ENCODE measurements at regions not wholly inside any gene's neighbourhood (a gene's known extent, or its start where the extent isn't known, plus 50 kb on each side); places are given as distances from the start of the nearest gene placed in this dataset.

DNA sequence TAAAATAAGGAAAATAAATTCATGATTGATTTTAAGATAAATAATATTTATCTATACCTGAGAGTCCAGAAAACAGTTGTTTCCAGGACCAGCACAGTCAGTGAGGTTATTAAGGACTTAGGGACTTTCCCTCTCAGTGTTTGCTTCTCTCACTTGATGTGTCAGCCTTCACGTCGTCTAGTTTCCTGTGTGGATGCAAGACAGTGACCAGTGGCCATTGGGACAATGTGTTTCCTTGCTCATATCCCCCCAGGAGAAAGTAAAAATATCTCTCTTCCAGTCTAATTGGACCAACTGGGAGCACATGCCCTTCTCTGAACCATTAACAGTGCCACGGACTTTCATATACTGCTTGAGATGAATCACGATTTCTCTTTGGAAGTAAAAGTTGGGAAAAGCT, 157.8 kb upstream of the CTNNB1 start:
- peak; percentile 69 for DNase-seq (ENCODE audit: low spot score)

DNA sequence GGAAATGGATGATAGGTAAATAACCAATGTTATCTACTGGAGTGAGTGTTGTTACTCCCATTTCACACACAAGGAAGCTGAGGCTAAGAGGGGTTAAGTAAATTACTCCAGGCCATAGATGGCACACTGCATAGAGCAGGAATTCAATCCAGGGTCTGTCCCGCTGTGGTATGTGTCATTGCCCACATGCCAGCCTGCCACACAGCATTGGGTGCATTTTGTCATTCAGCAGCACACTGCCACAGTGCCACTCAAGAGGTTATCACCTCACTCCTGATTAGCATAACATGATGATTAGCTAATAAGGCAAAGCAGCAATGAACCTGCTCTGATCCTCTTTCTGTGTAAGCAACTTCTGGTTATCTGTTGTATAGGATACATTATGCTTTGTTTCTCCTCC, 157.4 kb upstream of the CTNNB1 start:
- no peak for DNase-seq (ENCODE audit: low spot score)

GRCh38 chr3:41044523-41044922, 154.8 kb upstream of the CTNNB1 start:
- no peak for DNase-seq (ENCODE audit: low spot score)

DNA sequence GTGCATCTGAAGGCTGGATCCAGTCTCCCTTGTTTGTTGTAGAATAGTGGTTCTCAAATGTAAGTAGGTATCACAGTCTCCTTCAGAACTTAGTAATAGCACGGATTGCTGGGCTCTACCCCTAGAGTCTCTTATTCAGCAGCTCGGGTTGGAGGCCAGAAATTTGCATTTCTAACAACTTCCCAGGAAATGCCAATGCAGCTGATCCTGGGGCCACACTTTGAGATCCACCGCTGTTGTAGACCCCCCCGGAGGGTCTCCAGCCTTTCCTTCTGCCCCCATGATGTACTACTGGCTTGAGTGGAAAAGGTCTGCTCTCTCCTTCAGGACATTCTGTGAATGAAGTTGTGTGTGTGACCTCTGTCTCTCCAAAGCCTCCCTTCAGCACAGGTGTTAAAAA, 153.8 kb upstream of the CTNNB1 start:
- DNase-seq (ENCODE audit: low spot score), result no peak

DNA sequence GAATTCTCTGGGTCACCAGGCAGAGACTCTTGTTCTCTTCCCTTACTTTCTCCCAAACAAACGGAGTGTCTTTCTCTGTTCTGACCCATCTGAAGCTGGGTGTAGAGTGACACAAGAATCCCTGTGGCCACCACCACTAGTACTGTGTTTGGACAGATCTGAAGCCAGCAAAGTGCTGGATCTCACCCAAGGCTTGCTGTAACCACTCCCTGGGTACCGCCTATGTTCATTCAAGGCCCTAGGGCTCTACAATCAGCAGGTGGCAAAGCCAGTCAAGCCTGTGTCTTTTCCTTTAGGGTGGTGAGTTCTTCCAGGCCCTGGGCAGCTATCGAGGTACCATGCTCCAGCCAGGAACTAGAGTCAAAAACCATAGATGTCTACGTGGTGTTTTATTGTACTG, 149.2 kb upstream of the CTNNB1 start:
- DNase-seq (ENCODE audit: low spot score), result no peak

DNA sequence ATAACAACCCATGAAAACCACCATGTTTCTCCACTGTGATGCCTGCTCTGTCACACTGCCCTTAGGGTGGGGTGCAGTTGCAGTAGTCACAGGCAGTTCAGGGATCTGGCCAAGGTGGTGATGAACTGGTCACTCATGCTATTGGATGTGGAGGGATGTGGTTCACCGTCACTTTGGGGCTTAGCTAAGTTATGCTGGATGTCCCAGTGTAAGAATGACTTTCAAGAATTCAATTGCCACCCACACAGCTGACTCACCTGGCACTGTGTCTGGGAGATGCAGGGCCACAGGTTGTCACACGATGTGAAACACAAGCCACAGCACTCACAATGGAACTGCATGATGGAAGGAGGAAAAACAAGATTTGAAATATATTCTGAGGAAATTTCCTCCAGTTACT, 146.1 kb upstream of the CTNNB1 start:
- DNase-seq (ENCODE audit: low spot score), result no peak

- no peak for DNase-seq (ENCODE audit: low spot score)
These were observed 139.2 kb upstream of the CTNNB1 start for GRCh38 chr3:41060106-41060505.

- no peak for DNase-seq (ENCODE audit: low spot score)
These were observed 135.2 kb upstream of the CTNNB1 start for GRCh38 chr3:41064070-41064469.

DNA sequence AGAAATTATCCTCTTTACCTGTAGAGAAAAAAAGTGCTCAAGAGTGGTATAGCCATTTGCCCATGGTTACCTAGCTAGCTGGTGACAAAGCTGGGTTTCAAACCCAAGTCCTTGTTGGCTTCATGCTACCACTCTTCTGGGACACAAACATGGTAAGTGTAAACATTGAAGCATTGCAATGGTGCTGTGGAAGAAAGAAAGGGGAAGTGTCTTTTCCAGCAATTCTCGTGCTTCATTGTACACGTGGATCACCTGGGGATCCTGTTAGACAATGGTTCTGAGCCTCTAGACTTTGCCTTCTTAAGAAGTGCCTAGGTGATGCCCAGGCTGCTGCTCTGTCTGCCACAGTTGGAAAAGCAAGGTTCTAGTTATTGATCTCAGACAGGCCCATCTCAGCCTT, 134.8 kb upstream of the CTNNB1 start:
- DNase-seq (ENCODE audit: low spot score), result no peak

DNA sequence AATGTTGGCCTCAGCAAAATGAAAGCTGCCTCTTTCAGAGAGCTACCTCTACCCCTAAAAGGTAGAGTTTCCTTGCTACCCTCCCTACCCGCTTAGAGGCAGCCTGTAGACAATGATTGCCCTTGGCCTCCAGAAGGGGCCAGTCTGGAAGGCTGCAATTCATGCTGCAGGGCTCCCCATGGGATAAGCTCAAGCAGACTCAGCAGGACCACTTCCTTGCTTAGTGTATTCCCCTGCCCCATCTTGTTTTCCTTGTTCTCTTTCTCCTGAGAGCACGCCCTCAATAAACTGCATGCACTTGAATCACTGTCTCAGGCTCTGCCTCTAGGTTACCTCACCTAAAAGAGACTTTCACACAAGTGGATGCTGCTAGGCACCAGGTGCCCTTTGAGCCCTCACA, 134.0 kb upstream of the CTNNB1 start:
- no peak for DNase-seq (ENCODE audit: low spot score)

- DNase-seq (ENCODE audit: low spot score), result no peak
These were observed 126.1 kb upstream of the CTNNB1 start for GRCh38 chr3:41073190-41073589.

DNA sequence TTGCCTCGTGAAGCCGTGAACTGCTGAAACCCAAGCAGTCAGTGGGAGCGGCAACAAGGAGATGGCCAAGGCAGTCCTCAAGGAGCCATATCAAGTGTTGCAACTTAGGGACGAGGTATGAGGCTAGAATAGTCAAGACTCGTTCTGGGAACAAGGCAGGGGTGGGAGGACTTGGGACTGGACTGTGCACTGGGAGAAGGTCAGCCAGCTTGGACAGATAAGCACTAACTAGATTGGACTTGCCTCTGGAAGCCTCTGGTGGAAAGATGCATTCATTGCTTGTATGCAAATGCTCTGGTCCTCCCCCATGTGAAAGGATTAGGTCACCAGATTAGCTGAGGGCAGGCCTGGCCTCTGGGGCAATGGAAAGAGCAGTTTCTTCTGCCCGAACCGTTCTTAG, 123.3 kb upstream of the CTNNB1 start:
- no peak for DNase-seq (ENCODE audit: low spot score)

GRCh38 chr3:41076399-41076798, 122.9 kb upstream of the CTNNB1 start:
- no peak for DNase-seq (ENCODE audit: low spot score)

DNA sequence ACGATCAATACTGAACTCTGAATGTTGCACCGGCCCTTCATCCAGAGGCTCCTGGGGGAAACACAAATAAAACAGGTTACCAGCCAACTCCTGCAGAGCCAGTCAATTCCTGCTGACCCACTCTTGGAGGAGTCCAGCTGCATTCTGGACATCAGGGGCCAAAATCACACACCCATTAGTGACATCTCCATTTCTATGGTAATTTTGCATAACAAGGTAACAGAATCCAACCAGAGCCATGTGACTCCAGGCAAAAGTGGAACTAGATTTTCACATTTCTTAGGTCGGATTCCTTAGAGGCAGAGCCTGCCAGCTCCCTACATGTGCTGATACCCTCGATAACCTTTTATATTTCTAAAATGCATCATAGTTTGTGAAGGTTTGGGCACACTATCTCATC, 119.2 kb upstream of the CTNNB1 start:
- DNase-seq (ENCODE audit: low spot score), result no peak

- no peak for DNase-seq (ENCODE audit: low spot score)
These were observed 110.4 kb upstream of the CTNNB1 start for GRCh38 chr3:41088882-41089281.

- no peak for DNase-seq (ENCODE audit: low spot score)
These were observed 109.7 kb upstream of the CTNNB1 start for GRCh38 chr3:41089566-41089965.

DNA sequence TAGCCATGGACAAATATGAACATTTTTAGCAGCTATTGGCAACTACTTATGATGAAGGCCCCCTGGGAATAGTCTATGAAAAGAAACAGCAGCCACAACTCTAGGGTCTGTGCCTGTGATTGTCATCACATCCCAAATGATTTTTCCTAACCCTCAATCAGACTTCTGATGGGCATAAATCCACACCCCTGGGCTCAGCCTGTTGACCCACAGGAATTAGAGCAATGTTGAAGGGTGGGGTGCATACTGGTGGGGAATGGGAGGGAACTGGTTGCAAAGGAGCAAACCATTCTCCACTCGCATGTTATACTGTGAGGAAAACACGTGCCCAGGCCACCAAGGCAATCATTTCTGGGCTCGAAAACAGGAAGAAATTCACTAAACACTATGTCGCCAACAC, 106.5 kb upstream of the CTNNB1 start:
- DNase-seq (ENCODE audit: low spot score), result no peak

DNA sequence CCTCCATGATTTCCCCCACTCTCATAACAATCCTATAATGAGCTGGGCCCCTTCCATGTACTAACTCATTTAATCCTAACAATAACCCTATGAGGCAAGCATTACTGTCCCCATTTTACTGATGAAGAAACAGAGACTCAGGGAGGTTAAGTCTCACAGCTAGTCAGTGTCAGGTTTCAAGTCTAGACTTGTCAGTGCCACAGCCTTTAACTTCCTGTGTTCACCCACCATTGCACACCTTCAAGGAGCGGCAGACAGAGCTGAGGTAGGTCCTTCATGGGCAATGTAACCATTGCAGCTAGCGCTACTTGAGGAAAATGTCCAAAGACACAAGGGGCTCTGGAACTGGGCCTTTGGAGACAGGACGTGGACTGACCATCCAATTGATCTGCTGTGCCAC, 105.8 kb upstream of the CTNNB1 start:
- DNase-seq (ENCODE audit: low spot score), result no peak

DNA sequence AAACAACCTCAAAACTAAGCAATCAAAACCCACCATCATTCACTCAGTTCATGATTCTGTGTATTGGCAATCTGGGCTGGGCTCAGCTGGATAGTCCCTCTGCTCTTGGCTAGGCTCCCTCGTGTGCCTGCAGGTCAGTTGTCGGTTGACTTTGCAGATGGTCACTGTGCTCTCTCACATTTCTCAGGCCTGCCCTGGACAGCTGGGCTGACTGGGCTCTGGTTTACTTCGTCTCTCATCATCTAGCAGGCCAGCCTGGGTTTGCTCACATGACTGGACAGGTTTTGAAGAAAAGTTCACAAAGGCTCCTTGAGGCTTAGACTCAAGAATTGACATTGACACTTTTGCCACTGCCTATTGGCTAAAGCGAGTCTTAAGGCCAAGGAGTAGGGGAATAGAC, 105.0 kb upstream of the CTNNB1 start:
- DNase-seq (ENCODE audit: low spot score), result no peak

DNA sequence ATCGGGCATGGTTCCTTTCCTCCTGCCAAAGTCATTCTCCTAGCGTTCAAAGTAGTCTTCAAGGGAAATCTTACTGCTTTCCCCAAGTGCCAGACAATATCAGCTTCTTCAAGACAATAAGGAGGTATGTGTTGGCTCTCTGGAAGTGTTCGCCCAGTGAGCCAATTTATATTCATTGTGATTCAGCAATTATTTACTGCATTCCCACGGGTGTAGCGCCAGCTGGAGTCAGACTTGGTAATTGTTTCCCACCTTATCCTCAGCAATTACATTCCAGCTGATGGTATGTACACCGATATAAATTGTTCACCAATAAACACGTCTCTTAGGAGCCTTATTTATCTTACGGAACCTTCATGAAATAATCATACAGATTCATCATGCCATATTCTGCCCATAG, 103.6 kb upstream of the CTNNB1 start:
- DNase-seq (ENCODE audit: low spot score), result no peak

- DNase-seq (ENCODE audit: low spot score), result no peak
These were observed 101.3 kb upstream of the CTNNB1 start for GRCh38 chr3:41097896-41098496.

GRCh38 chr3:41101231-41101630, 98.1 kb upstream of the CTNNB1 start:
- DNase-seq (ENCODE audit: low spot score), result no peak

GRCh38 chr3:41102053-41102556, 97.2 kb upstream of the CTNNB1 start:
- peak; percentile 10 for DNase-seq (ENCODE audit: low spot score)

DNA sequence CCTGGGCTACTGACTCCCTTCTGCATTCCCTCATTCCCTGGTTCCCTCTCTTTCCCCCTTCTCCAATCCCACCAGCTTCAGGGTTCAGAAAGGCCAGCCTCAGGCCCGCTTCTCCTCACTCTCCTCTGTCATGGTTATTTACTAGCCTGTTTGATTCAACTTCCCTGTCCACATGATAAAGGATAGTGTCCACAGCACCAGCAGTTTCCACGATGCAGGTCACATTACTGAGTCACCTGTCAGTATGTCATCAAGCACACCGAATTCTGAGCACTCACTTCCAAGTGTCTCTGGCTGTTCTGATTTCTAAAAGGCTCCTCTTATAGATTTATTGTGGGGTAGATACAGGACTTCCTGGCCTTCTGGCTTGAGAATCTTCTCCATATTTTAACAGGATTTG, 96.6 kb upstream of the CTNNB1 start:
- no peak for DNase-seq (ENCODE audit: low spot score)

DNA sequence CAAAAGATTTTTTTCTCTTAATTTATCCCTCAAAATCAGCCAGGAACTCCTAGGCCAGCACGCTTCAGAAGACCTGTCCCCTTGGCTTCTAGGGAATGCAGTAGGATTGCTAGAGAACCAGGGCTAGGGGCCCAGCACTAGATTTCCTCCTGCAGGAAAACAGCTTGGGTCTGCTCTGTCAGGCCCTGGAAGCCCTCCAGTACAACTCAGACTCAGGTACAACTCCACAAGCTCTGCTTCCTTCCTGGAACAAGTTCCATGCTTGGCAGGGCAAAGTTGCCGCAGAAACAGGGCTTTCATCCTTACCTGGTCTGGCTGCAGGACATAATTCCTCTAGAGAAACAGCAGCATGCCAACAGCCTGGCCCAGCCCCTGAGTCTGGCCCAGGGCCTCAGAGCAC, 96.1 kb upstream of the CTNNB1 start:
- DNase-seq (ENCODE audit: low spot score), result no peak

Data from kidney capillary endothelial cell (primary cell).